Muscle layer of duodenum (tissue), 2 donors: ENCODE measurements at regions not wholly inside any gene's neighbourhood (a gene's known extent, or its start where the extent isn't known, plus 50 kb on each side); places are given as distances from the start of the nearest gene placed in this dataset.

ENCODE experiments used
- H3K27ac ChIP-seq: one replicate; pipeline ENCODE4 v1.7.0; 2013; ENCODE audit warnings: mild to moderate bottlenecking, low read length
- H3K27me3 ChIP-seq: one replicate; pipeline ENCODE4 v1.7.0; 2013; ENCODE audit warnings: low read depth, mild to moderate bottlenecking, control low read depth, low read length
- H3K36me3 ChIP-seq, 2 donors: one replicate each; pipeline ENCODE4 v1.7.0; 2013; ENCODE audit warnings: low read length in 2 of 2, control low read depth in 1 of 2, mild to moderate bottlenecking in 1 of 2; ENCODE audit not compliant: insufficient read depth in 2 of 2, control insufficient read depth in 1 of 2
- H3K4me1 ChIP-seq, 2 donors: one replicate each; pipeline ENCODE4 v1.7.0; 2013; ENCODE audit warnings: low read length in 2 of 2, mild to moderate bottlenecking in 2 of 2, control low read depth in 1 of 2, moderate library complexity in 1 of 2; ENCODE audit not compliant: insufficient read depth in 2 of 2, control insufficient read depth in 1 of 2
- H3K4me3 ChIP-seq, 2 donors: one replicate each; pipeline ENCODE4 v1.7.0; 2013; ENCODE audit warnings: low read length in 2 of 2, low read depth in 1 of 2, mild to moderate bottlenecking in 1 of 2
- H3K9me3 ChIP-seq, 2 donors: one replicate each; pipeline ENCODE4 v1.7.0; 2013; ENCODE audit warnings: low read length in 2 of 2, control low read depth in 1 of 2, mild to moderate bottlenecking in 1 of 2; ENCODE audit not compliant: control insufficient read depth in 1 of 2
- donor health status: healthy.

GRCh38 chr2:71833272-71833671, 314.4 kb downstream of the CYP26B1 start:
- Histone ChIP-seq H3K4me3 (no peak overlapping the region), H3K9me3 (no peaks in the 10 kb centered on the region), H3K4me1 (peaks cover 0 to 6% of the 10 kb centered on the region in 2 donors), H3K27me3 (no peaks in the 10 kb centered on the region), H3K36me3 (no peaks in the 10 kb centered on the region), H3K27ac (no peak overlapping the region)

- H3K4me1 ChIP-seq: peaks cover 0 to 6% of the 10 kb centered on the region in 2 donors
- no peaks in the 10 kb centered on the region for H3K27me3 ChIP-seq
- no peaks in the 10 kb centered on the region for H3K36me3 ChIP-seq
- no peak overlapping the region for H3K4me3 ChIP-seq
- no peak overlapping the region for H3K27ac ChIP-seq
- H3K9me3 ChIP-seq: no peaks in the 10 kb centered on the region
These were observed 314.8 kb downstream of the CYP26B1 start for GRCh38 chr2:71832844-71833243.

- H3K27me3 ChIP-seq: no peaks in the 10 kb centered on the region
- no peaks in the 10 kb centered on the region for H3K36me3 ChIP-seq
- peaks cover 0 to 6% of the 10 kb centered on the region in 2 donors for H3K4me1 ChIP-seq
- no peaks in the 10 kb centered on the region for H3K9me3 ChIP-seq
- no peak overlapping the region for H3K27ac ChIP-seq
- no peak overlapping the region for H3K4me3 ChIP-seq
These were observed 315.3 kb downstream of the CYP26B1 start for GRCh38 chr2:71832388-71832787.

- Histone ChIP-seq H3K27ac (peak overlapping the region; percentile 16), H3K4me3 (no peak overlapping the region), H3K9me3 (no peaks in the 10 kb centered on the region), H3K4me1 (peaks cover 0 to 6% of the 10 kb centered on the region in 2 donors), H3K27me3 (no peaks in the 10 kb centered on the region), H3K36me3 (no peaks in the 10 kb centered on the region)
These were observed 316.5 kb downstream of the CYP26B1 start for GRCh38 chr2:71831193-71831577.

GRCh38 chr2:71830497-71831192, 317.0 kb downstream of the CYP26B1 start:
- peaks cover 0 to 6% of the 10 kb centered on the region in 2 donors for H3K4me1 ChIP-seq
- H3K4me3 ChIP-seq: no peak overlapping the region
- H3K27me3 ChIP-seq: no peaks in the 10 kb centered on the region
- H3K27ac ChIP-seq: peak overlapping the region; percentile 16
- H3K36me3 ChIP-seq: no peaks in the 10 kb centered on the region
- H3K9me3 ChIP-seq: no peaks in the 10 kb centered on the region

GRCh38 chr2:71829008-71829407, 318.7 kb downstream of the CYP26B1 start:
- Histone ChIP-seq H3K27me3 (no peaks in the 10 kb centered on the region), H3K4me1 (peaks cover 0 to 6% of the 10 kb centered on the region in 2 donors), H3K4me3 (no peak overlapping the region), H3K36me3 (no peaks in the 10 kb centered on the region), H3K27ac (no peak overlapping the region), H3K9me3 (peaks cover 0 to 4% of the 10 kb centered on the region in 2 donors)

GRCh38 chr2:71827973-71828372, 319.7 kb downstream of the CYP26B1 start:
- Histone ChIP-seq H3K4me3 (no peak overlapping the region), H3K27ac (no peak overlapping the region), H3K27me3 (no peaks in the 10 kb centered on the region), H3K4me1 (peaks cover 0 to 6% of the 10 kb centered on the region in 2 donors), H3K36me3 (no peaks in the 10 kb centered on the region), H3K9me3 (peaks cover 0 to 4% of the 10 kb centered on the region in 2 donors)

- Histone ChIP-seq H3K4me1 (peaks cover 0 to 6% of the 10 kb centered on the region in 2 donors), H3K9me3 (peaks cover 0 to 4% of the 10 kb centered on the region in 2 donors), H3K4me3 (no peak overlapping the region), H3K27ac (no peak overlapping the region), H3K27me3 (no peaks in the 10 kb centered on the region), H3K36me3 (no peaks in the 10 kb centered on the region)
These were observed 320.1 kb downstream of the CYP26B1 start for GRCh38 chr2:71827524-71827901.

- H3K27ac ChIP-seq: no peak overlapping the region
- no peaks in the 10 kb centered on the region for H3K36me3 ChIP-seq
- peaks cover 0 to 4% of the 10 kb centered on the region in 2 donors for H3K9me3 ChIP-seq
- H3K4me1 ChIP-seq: peaks cover 0 to 6% of the 10 kb centered on the region in 2 donors
- H3K4me3 ChIP-seq: no peak overlapping the region
- H3K27me3 ChIP-seq: no peaks in the 10 kb centered on the region
These were observed 320.7 kb downstream of the CYP26B1 start for GRCh38 chr2:71826826-71827523.

GRCh38 chr2:71826299-71826698, 321.4 kb downstream of the CYP26B1 start:
- Histone ChIP-seq H3K36me3 (no peaks in the 10 kb centered on the region), H3K4me3 (no peak overlapping the region), H3K4me1 (peaks cover 0 to 6% of the 10 kb centered on the region in 2 donors), H3K27me3 (no peaks in the 10 kb centered on the region), H3K27ac (no peak overlapping the region), H3K9me3 (peaks cover 0 to 4% of the 10 kb centered on the region in 2 donors)

- Histone ChIP-seq H3K4me1 (no peaks in the 10 kb centered on the region), H3K36me3 (no peaks in the 10 kb centered on the region), H3K9me3 (peaks cover 0 to 4% of the 10 kb centered on the region in 2 donors), H3K27me3 (no peaks in the 10 kb centered on the region), H3K4me3 (no peak overlapping the region), H3K27ac (no peak overlapping the region)
These were observed 323.2 kb downstream of the CYP26B1 start for GRCh38 chr2:71824436-71824835.
